HG02798 (cell line): ENCODE measurements at regions not wholly inside any gene's neighbourhood (a gene's known extent, or its start where the extent isn't known, plus 50 kb on each side); places are given as distances from the start of the nearest gene placed in this dataset.

ENCODE experiments used
- ATAC-seq: cut with Tn5 transposase; IDR thresholded peaks from one replicate; pipeline ENCODE4 v1.9.1; 2021; ENCODE audit warnings: mild to moderate bottlenecking; ENCODE audit not compliant: unreplicated experiment, poor library complexity

DNA sequence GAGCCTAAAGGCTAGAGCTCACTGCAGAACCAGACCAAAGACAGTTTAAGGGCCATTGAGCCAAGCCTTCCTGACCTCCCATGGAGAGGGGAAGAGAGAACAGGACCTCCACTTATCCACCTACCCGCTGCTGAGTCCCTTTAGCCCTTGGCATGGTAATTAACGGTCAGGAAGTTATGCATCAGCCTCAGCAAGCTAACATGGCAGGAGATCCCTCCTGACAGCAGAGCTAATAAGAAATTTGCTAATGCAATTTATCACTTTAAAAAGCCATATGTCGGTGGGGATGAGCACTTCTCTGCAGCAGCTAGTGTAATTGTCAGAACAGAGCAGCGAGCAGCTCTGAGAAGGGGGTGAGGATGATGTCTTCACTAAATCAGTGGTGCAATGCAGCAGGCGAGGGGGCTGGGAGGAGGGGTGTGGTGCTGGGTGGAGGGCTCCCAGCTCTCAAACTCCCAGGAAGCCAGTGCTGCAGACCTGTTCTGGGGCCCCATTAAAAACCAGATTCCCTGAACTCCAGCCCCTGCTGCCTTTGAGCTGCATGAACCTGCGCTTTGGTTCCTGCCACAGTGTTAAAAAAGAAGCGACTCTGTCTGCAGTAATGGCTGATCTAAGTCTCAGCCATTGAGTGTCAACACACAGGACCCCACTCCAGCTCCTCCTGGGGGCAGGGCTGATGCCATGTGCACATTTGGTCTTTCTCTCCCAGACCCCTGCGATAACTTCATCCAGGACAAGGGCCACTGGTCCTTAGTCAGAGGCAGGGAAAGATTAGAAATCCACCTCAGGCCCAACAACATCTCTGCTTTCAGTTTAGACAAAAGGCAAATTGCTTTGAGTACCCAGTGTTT is 63.0 kb upstream of the CALM2 start:
- no peak for ATAC-seq

DNA sequence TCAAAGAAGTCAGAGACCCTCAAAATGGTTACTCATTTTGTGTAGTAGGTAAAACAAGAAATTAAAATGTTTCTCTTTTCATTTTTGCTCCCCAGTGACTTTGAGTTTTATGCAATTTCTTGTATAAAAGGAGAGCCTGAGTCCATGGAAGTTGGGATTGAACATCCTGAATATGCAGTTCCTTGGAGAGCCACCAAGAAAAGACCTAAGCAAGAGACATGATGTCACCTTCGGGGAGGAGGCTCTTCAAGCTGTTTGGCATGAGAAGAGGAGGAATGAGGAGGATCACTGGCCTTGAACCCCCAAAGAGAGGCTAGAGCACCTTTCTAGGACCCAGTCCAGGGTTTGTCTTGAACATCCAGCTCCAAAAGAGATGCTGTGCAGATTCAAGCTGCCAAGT is 62.3 kb upstream of the CALM2 start:
- ATAC-seq, result no peak

DNA sequence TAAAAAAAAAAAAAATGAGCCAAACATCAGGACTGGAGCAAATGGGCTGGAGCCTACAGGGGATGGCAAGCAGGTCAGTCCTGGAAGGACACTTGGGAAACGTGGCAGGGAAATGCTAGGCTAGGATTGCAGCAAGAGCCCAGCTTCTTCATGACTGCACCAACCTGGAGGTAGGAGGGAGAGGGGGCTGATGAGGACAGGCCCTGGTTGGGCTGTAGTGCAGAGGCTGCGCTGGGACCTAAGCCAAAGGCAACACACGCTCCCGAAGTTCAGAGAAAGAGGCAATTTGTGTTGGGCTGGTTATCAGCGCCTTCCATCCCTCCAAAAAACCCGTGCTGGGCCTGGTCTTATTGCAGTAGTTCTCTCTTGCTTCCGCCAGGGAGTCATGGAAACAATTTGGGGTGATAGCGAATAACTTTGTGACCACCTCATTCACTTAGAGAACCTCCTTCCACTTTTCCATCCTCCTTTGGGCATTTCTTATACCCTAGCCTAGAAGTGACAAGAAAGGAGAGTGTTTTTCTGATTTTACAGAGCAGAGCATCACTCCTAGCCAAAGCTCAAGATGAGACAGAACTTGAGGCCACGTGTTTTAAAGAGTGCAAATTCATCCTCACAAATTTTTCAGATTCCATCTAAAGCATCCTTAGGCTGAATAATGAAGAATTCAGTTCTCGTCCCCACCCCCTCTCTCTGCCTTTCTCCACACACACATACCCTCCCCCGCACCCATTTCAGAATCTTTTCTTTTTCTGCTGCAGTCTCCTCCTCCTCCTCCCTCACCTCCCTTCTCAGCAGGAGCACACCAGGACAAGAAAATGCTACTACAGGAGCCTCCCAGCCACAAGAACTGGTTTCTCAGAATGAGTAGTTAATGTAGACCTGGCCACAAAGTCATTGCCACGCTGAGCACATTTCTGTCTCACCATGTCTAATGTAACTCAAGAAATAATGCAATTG is 61.3 kb upstream of the CALM2 start:
- no peak for ATAC-seq

- no peak for ATAC-seq
These were observed 60.3 kb upstream of the CALM2 start for GRCh38 chr2:47236503-47237215.

DNA sequence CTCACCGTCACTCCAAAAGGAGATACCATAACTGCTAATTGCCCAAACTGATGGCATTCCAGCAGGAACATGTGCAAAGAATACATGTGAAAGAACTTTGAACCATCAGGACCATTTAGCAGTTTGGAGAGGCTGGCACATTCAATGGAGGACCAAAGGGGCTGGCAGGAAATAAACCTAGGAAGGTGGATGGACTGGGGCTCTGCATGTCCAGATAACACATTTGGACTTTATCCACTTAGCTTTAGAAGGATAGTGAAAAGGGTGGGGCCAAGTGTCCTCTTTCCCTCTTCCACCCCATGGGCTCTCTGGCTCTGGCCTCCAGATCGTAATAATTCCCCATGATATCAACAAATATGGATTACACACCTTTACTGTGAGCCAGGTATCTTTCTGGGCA is 58.8 kb upstream of the CALM2 start:
- no peak for ATAC-seq

GRCh38 chr2:47234456-47234855 is 58.1 kb upstream of the CALM2 start:
- ATAC-seq, result no peak

GRCh38 chr2:47232738-47233415 is 56.6 kb upstream of the CALM2 start:
- ATAC-seq, result no peak

GRCh38 chr2:47230418-47230817 is 54.1 kb upstream of the CALM2 start:
- no peak for ATAC-seq

DNA sequence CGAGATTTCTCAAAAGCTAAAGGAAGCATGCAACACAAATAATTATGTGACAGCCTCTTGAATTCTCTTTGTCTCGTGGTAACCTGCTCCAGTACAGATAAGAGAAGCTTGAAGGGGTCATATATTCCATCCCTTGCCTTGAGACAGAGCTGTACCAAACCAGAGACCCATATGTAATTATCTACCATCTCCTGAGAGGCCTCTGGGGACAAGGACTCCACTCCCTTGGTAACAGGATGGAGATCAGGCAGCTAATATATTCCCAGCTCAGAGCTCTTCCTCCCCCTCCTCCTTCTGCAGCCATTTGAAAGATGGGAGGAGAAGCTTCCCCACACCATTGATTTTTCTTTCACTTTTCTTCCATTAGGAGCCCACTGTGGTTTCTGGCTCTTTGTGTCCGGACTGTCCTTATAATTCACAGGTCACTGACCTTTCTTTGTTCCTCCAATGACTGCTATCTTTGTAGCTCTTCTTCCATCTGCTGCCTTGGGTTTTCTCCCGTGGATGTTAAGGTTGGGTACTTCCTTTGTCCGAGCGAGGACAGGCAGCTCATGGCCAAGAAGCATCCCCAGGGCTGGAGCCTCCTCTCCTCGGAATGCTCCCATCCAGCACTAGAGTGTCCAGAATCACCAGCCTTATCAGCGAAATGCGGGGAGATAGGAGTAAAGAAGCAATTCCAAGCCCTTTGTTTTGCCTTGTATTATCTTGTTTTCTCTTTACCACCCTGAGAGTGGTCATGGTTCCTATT is 51.4 kb upstream of the CALM2 start:
- no peak for ATAC-seq

DNA sequence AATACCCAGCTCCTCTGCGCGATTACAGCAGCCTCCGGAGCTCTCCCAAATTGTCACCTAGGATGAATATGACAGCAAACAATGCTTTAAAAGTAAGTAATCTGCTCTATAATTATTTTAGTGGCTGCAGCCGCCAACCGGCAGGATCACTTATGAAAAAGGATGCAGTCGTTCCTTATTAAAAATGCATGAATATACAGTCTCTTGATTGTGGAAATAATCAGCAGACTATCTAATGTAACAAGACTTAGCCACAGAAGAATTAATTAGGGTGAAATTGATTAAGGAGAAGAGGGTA is 50.6 kb upstream of the CALM2 start:
- ATAC-seq, result no peak

GRCh38 chr2:47226132-47226922 is 50.0 kb upstream of the CALM2 start:
- no peak for ATAC-seq
